Loucy (cell line): ENCODE measurements at regions not wholly inside any gene's neighbourhood (a gene's known extent, or its start where the extent isn't known, plus 50 kb on each side); places are given as distances from the start of the nearest gene placed in this dataset.

ENCODE experiments used
- EZH2phosphoT487 ChIP-seq: fragments of 200-600 bp; IDR thresholded peaks from 2 replicates; pipeline ENCODE4 v1.6.1; 2018; ENCODE audit warnings: antibody characterized with exemption, mild to moderate bottlenecking, moderate library complexity, borderline replicate concordance
- TF ChIP-seq, protein P1 (sequence below): fragments of 200-600 bp; sonication (generic); conservative IDR thresholded peaks from 2 replicates; pipeline ENCODE4 v1.5.1; 2014; ENCODE audit warnings: mild to moderate bottlenecking, antibody characterized with exemption, low read length

DNA sequence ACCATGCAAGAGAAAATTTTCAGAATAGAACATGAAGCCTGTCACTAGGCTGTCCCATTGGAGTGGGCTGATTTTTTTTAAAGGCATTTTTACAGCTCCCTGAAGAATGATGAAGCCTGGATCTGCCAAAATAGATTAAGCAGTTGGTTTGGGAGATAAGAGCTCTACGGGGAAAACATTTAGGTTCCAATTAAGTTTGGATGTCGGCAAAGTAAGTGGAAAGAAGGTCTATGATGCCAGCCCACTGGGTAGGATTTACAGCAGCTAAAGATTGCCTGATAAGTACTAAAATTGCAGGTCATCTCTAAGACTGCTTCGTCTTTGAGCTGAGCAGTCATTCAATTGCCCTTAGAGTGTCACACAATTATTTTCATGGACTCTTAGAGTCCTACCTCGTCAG is 939.2 kb upstream of the CELF2 start:
- TF ChIP-seq, protein P1, sequence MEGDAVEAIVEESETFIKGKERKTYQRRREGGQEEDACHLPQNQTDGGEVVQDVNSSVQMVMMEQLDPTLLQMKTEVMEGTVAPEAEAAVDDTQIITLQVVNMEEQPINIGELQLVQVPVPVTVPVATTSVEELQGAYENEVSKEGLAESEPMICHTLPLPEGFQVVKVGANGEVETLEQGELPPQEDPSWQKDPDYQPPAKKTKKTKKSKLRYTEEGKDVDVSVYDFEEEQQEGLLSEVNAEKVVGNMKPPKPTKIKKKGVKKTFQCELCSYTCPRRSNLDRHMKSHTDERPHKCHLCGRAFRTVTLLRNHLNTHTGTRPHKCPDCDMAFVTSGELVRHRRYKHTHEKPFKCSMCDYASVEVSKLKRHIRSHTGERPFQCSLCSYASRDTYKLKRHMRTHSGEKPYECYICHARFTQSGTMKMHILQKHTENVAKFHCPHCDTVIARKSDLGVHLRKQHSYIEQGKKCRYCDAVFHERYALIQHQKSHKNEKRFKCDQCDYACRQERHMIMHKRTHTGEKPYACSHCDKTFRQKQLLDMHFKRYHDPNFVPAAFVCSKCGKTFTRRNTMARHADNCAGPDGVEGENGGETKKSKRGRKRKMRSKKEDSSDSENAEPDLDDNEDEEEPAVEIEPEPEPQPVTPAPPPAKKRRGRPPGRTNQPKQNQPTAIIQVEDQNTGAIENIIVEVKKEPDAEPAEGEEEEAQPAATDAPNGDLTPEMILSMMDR, result no peak
- TF ChIP-seq EZH2phosphoT487, result no peak
